Left lobe of liver (tissue), 2 donors: ENCODE measurements at regions not wholly inside any gene's neighbourhood (a gene's known extent, or its start where the extent isn't known, plus 50 kb on each side); places are given as distances from the start of the nearest gene placed in this dataset.

Source experiments
- ATAC-seq: fragments of 200-7000 bp; cut with Tn5 transposase; one replicate; pipeline ENCODE4 v1.9.1; 2020; ENCODE audit warnings: mild to moderate bottlenecking, moderate library complexity
- DNase-seq: peaks from one replicate; pipeline ENCODE4 v3.0.0-alpha.2; 2020; ENCODE audit warnings: low spot score
- donor health status: DM: no; HTN: no; CAD: no; lungs with moderate emphysema.
- donor health status: DM: no; HTN: yes; CAD: no.

DNA sequence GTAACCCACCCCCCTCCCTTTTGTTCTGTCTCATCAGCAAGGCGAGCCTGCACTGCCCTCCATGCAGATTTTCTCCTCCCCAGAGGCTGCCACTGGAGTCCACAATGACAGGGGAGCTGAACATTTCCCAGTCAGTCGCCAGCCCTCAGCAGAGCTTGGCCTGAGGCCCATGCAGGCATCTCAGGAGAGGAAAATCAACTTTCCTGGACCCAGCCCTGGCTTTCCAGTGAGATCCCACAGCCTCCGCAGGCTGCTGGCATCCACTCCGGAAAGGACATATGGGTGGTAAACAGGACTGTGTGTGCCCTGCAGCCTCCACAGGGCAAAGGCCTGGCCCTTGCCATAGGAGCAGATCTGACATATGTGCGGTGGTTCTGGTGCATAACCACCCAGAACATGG is 253.8 kb downstream of the TNS1 start:
- peak; percentile 38 for DNase-seq
- no peak for ATAC-seq

DNA sequence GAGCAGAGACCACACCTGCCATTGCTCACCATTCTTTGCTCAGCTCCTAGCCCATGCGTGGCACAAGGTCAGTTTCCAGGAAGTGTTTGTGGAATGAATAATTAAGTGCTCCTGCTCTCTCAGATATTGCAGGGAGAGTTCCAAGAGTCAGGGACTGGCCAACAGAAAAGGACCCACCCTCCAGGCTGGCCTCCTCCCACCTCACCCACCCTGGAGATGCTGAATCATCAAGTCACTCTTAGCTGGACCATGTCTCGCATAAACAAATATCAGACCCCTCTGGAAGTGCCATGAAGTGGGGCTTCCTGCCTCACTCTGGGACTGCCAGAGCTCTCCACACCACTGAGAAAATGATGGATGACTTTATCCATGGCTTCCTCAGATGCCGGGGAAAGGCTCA is 256.0 kb downstream of the TNS1 start:
- no peak for ATAC-seq
- no peak for DNase-seq

DNA sequence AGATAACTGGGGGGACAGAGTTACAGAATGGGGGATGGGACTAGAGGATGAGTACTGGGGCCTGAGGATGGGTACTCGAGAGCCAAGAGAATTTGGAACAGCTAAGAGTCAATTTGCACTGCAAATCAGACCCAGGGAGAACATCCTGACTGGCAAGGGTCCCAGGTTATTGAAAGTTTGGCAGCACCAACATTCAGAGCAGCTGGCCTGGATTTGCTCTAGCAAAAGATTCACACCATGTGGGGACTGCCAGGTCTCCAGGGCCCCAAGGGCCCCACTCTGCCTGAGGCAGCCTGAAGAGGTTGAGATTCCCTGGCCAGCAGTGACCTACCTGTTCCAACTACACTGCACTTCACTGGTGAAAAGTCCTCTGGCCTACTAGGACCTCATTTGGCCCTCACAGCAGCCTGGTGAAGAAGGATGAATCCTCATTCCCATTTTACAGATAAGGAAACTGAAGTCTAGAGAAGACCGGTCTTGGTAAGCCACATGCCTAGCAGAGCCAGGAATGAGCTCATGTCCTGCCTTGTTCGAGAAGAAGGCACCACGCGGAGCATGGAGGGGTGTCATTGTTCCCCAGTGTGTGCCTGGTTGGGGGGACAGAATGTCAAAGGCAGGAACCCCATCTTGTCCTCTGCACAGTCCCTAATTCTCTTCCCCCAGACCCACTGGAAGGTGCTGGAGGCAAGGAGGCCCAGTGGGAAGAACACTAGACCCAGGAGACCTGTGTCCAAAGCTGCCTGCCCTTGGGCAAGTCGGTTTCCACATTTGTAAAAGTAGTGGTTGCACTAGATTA is 258.6 kb downstream of the TNS1 start:
- no peak for ATAC-seq
- peak; percentile 30 for DNase-seq

DNA sequence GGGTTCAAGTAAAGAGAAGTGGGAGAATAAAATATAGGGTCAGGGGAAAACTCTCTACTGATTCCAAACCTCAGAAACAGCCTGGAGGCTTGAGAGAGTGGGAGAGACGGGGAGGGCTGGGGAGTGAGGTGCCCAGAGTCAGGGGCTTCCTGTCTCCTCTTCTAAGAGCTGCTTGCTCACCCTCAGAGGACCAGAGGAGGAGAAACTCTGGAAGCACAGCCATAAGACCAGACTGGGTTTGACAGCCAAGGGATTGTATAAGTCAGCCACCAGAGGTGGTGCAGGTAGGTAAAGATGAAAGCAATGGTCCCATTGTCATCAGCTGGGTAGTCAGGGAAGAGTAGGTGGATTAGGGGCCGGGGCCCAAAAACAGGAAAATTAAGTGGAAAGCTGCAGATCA is 259.4 kb downstream of the TNS1 start:
- DNase-seq = peak; percentile 7

DNA sequence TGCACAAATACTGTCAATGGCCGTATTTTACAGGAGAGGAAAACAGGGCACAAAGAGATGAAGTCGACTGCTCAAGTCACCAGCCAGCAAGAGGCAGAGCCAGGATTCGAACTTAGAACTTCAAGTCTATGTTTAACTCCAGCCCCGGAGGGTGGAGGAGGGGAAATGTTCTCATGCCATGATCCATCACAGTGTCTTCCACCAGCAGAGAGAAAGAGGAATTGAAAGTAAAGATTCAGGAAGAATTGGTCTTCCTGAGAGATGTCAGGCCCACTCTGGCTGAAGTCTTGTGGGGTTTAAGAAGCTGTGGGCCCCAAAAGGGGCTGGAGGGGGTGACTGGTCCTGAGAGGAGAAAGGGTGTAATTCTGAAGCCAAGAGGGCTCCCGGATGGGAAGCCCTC is 260.0 kb downstream of the TNS1 start:
- ATAC-seq (peak; percentile 21), DNase-seq (peak; percentile 26)

More for the DNA sequence above, 259.4 kb downstream of the TNS1 start:
- ATAC-seq = no peak

DNA sequence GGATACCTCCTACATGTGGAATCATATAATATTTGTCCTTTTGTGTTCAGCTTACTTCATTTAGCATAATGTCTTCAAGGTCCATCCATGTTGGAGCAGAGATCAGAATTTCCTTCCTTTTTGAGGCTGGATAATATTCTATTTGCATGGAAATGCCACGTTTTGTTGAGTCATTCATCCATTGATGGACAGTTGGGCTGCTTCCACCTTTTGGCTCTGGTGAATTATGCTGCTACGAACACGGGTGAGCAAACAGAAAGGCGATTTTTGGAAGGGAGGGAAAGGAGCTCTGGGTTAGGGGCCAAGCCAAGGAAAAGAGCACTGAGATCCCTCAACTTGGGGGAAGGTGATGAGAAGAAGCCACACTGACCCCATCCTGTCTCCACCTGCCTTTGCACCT is 260.5 kb downstream of the TNS1 start:
- DNase-seq = peak; percentile 6

DNA sequence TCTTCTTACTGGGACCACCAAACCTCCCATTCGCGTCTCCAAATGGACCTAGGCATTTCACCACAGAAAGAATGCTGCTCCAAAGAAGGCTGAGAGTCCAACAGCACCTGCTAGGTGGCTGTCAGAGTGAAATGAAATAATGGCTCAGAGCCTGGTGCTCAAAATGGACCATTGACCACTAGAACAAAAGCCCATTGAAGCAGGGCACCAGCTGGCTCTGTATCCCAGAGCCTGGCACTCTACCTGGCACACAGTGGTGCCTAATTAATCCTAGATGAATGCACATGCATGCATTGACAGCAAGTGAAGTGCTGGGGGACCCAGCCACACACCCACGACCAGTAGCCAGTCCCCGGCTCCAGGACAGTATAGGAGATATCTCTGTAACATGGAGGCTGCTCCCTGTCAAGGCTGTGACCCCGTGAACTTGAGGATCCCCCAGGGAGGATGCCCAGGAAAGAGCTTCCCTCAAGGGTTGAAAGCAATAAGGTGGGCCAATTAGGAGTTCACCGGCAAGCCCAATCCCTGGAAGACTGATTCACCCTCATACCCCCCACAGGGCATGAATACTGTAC is 261.3 kb downstream of the TNS1 start:
- no peak for ATAC-seq
- peak; percentile 30 for DNase-seq

More for the DNA sequence above, 260.5 kb downstream of the TNS1 start:
- no peak for ATAC-seq

DNA sequence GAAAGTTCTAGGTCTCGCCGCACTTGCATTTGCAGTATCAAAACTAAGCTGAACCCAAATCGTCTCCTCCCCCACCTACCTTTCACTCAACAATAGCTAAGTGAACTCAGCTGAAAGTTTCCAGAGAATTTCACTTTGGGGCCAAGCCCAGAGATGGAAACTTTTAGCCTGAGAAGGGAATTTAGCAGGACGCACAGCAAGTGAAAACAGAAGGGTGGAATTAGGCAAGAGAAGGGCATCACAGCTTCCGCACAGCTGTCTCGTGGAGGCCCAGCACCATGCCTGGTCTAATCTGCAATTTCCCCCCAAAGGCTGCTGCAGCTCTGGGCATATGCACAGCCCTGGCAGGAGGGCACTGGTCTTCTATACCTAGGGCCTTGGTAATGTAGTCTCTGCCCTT is 262.0 kb downstream of the TNS1 start:
- ATAC-seq = no peak
- no peak for DNase-seq

DNA sequence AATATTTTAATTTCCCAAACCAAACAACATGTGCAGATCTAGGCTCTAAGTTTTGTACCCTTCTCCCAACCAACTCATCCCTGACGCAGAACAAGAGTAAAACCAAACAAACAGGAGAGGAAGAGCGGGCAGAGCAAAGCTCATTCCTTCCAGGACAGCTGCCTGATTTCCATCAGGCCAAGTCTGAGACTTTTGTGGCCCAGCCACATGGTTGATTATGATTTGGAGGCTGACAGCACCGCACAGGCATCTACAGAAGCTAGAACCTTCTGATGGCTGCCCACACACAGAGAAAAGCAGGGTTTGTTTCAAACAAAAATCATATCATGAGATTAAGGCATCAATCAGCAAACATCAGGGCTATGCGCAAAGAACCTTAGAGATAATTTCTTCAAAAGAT is 262.6 kb downstream of the TNS1 start:
- peak; percentile 11 for DNase-seq
- no peak for ATAC-seq

DNA sequence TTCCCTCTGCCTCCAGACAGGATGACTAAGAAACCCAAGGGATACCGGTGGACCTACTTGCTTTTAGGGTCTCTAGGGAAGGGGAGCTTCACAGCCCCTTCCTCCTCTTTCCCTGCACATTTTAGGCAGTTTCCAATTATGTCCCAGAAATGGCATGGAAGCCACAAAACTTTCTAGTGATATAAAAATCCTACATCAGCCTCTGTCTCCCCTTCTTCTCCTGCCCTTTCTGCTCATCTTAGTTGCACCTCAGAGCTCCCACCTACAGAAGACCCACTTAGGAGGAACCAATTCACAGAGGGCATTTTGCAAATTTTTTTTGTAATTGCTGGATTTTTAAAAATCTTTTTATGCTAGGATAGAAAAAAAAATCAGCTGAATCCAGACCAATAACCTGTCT is 263.1 kb downstream of the TNS1 start:
- ATAC-seq (no peak), DNase-seq (peak; percentile 0)

DNA sequence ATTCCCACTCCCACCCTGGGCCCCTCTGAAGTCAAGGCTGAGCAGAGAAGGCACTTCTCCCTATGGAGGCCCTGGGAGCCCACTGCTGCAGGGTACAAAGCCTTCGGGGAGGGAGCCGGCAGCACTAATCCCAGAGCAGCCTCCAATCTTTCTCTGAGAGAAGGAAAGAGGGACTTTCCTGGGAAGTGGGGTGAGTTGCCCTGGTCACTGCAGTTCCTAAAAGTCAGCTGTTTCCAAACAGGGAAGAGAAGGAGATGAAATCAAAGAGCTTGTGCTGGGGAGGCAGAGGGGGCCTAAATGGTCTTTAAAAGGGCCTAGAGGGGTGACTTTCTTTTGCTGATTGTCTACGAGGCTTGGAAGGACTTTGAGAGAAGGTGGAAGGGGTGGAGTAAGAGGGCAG is 264.7 kb downstream of the TNS1 start:
- no peak for ATAC-seq
- no peak for DNase-seq

DNA sequence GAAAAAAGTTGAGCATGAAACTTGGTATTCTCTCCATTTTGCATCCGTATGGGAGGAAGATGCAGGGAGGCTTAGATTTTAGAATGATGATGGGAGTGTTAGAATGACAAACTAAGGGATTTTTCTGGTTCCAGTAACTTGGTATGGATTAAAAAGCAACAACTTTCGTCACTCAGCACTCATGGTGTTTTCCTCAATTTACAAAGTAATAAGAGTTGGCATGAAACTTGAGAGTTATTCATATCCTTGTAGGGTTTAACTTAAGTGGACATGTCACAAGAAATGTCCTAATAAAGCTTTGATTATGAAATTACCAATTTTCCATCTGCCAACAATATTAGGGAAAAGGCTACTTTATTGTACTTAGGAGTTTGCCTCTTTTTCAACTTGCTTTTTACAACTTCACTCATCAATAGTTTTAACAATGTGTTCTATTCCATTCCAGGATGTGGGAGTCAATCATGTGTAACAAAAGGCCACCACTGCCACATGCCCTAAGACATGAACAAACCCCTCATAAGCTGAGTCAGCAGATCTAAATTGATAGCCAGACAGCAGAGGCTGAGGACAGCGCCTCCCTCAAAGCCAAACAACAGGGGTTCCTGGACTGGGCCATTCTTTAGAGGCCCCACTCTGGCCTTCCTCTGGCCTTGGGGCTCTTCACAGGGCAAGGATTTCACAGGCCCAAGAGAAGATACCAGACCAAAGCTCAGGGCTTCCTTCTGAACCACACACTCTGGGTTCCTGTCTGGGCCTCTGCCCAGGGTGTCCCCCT is 265.8 kb downstream of the TNS1 start:
- no peak for ATAC-seq
- DNase-seq = no peak

DNA sequence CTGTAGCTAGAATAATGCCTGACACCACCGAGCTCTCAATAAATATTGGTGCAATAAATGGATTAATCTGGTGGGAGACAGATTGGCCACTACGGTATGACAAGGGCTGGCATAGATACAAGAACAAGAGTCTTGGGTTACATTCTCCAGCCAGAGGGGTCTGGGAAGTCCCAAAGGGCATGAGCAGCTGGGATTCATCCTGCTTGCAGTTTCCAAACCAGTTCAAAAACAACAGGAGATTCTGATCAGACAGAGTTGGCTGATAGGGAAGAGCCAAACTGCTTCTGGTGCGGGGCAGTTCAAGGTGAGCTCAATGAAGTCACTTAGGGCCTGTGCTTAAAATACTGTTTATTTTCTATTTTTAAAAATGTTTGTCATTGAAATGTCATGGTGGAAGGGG is 266.9 kb downstream of the TNS1 start:
- ATAC-seq = no peak
- no peak for DNase-seq

DNA sequence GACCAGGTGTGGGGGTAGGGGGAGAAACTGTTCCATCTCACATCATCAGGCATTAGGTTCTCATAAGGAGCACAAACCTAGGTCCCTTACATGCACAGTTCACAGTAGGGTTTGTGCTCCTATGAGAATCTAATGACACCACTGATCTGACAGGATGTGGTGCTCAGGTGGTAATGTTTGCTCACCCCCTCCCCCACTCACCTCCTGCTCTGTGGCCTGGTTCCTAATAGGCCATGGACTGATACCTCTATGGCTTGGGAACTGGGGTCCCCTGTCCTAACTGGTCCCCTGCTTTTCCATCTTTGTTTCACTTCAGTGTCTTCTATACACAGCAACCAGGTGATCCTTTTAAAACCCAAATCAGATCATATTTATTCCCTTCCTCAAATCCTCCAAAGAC is 267.8 kb downstream of the TNS1 start:
- DNase-seq (no peak), ATAC-seq (no peak)

DNA sequence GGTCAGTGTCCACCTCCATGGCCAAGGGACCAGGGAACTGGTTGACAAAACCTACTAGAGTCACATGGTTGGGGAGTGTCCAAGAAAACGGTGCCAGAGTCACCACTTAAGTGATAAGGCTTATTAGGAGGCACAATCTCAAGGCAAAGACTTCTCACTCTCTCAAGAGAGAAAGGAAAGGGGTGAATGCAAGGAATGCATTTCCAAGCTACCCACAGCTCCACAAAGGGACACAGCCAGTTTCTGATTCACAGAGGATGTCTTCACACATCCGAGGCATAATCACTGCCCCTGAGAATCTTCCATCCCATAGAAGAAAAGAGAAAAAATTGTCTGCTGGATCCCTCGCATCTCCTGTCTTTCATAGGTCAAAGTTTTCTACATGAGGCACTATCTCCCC is 269.3 kb downstream of the TNS1 start:
- no peak for DNase-seq
- ATAC-seq = no peak

DNA sequence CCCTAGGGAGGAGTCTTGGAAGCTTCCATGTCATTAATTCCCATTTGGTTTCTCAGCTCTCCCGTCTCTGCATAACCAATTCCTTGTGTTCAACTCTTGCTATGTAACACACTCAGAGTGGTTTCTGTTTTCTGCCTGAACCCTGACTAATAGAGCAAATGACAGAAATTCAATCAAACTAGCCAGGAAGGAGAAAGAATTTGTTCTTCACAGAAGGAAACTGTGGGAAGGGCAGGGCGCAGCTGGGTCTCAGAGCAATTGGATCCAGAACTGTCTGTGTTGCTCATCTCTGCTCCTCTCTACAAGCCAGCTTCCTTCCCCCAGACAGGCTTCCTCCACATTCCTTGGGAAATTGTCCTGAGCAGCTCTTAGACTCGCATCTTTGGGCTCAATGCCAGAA is 269.8 kb downstream of the TNS1 start:
- DNase-seq = no peak
- ATAC-seq = no peak

DNA sequence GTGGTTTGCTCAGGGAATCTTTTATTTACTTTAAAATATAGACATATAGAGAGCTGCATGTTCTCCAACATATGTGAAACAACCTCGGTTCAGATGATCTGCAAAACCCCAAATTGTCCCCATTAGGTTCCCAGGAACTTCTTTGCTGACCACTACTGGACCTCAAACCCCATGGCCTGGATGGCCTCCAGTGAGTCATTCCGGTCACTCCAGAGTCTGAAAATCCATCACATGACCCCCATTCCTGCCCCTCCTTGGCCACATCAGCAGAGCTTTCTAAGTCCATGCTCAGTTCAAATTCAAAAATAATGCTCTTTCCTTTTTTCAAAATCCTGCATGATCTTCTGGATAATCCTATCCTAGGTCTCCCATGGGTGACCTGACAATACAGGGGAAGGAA is 271.0 kb downstream of the TNS1 start:
- ATAC-seq (no peak), DNase-seq (no peak)

DNA sequence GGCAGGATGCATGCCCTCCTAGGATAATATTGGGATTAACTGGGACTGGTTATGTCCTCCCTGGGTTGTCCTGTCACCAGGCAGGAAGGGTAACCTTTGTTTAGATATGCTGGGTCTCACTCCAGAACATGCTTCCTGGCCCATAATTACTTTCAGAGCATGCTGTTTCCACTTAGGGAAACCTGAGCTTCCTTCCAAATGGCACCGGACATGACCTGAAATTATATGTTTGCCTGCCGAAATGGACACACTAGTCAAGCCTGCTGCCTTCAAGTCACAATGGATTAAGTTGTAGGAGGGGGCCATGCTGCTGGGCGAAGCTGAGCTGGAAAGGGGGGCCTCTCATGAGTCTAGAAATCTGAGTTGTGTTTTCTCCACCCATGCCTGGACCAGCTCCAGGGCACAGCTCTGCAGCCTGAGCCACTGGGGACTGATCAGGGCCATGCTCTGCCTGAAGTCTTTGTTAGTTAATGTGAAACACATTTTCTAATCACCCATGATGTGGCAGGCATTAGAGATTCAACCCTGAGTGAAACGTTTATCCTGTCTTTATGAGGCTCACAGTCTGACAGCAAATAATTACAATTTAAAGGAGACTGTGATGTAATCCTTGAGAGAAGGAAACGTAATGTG is 273.3 kb downstream of the TNS1 start:
- no peak for ATAC-seq
- DNase-seq = no peak

DNA sequence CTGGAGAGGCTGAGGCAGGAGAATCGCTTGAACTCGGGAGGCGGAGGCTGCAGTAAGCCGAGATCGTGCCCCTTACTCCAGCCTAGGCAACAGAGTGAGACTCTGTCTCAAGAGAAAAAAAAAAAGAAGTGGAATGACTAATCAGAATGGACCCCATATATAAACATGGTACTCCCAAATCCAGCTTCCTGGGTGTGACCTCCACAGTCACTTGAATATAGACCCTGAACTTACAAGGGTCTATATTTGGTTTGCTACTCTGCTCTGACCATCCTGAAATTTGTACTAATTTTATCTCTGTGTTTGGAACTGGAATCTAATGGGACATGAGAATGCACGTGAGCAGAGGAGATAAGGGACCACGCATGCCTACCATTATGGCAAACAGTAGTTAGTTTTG is 275.0 kb downstream of the TNS1 start:
- DNase-seq = no peak
- no peak for ATAC-seq

DNA sequence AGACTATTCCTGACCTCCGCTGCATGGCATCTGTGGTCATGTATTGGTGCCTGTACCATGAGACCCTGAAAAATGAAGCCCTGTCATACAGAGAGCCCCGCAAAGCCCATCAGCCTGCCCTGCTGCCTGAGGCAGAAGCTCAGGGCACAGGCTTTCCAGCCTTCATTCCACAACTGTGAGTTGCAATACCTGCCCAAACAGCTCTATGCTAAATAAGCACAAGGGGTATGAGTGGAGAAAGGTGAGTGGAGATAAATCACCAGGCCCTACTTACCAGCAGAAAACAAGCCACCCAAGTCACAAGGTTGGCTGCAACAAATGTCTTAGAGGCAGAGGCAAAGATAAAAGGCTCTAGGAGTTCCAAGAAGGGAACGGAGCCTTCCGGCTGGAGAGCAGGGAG is 277.4 kb downstream of the TNS1 start:
- ATAC-seq (no peak), DNase-seq (no peak)

DNA sequence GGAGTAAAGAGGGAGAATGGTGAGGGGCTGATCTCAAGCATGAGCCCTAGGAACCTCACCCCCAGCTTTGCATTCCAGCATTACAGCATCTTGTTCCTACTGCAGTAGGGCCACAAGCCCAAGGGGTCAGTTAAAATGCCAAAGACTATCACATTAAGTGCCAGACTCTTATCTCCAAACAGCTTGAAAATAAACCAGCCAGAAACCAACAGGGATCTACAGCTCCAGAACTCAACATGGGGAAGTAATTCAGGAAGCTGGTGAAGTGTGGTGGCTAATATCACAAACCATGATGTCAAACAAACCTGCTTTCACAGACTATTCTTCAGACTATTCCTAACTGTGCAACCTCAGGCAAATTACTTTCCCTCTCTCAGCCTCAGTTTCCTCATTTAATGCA is 278.3 kb downstream of the TNS1 start:
- no peak for DNase-seq

DNA sequence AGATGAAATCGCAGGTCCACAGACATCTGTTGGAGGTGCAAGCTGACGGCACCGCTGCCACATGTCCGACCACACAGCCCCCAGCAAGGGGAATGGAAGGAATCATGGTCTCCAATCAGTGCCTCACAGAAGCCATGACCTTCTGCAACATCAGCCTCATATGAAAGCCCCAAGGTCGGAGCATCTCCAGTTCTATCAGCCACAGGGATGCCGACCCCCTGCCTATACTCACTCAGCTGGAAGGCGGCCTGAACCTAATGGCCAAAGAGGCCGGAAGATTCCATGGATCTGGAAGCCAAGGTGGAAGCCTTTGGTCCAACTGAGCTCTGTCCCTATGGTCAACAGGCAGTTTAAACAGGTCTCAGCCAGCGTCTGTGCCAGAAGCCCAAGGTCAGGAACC is 278.8 kb downstream of the TNS1 start:
- ATAC-seq (no peak), DNase-seq (no peak)

More for the DNA sequence above, 278.3 kb downstream of the TNS1 start:
- ATAC-seq = no peak
